GM18502 (cell line): ENCODE measurements at regions not wholly inside any gene's neighbourhood (a gene's known extent, or its start where the extent isn't known, plus 50 kb on each side); places are given as distances from the start of the nearest gene placed in this dataset.

ENCODE experiments used
- ATAC-seq: cut with Tn5 transposase; IDR thresholded peaks from one replicate; pipeline ENCODE4 v1.9.1; 2021; ENCODE audit warnings: mild to moderate bottlenecking; ENCODE audit not compliant: unreplicated experiment, poor library complexity

DNA sequence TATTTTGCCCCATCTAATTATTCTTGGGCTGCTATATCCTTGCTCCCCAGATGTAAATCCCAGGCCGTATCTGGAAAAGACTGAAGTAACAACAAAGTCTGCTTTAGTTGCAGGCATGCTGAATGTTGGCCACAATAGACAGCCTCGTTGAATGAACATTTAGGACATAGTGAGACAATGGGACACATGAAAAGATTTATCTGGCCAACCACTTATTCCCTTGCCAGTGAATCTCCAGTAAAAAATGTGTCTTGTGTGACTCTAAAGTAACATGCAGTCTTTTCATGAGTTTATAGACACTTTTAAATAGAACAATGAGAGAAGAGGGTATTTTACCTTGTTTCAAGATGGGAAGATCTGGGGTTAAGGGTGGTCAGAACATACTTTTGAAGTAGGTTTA, 60.2 kb upstream of the STXBP6 start:
- ATAC-seq: no peak

DNA sequence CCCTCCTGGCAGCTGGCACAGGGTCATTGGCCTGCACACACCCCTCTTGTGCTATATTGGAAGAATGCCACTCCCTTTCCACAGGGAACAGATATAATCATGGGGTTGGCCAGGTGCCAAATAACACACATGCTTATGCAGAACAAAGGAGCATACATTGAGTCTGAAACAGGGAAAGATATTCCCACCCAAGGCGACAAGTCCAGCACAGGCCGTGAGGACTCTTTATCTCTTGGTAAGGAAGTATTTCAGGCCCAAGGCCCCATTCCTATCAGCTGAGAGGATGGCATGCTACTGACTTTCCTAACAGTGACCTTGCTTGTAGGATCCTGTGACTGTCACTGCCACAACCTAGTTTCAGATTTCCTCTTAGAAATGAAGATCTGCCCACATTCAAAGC, 59.0 kb upstream of the STXBP6 start:
- ATAC-seq: no peak

DNA sequence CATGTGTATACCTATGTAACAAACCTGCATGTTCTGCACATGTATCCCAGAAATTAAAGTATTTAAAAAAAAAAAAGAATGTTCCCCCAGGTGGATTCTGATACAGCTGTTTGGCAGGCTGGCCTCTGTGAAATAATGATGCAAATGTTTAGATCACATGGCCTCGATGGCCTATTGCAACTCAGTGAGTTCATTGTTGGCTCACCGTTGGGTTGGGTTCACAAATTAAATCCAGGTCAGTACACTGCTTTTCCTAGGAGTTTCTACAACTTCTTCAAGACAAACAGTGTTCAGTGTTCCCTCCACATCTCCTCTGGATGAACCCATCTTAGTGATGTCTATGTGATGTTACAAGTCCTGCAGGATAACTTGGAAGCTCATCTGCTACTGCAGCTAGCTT, 58.3 kb upstream of the STXBP6 start:
- ATAC-seq: no peak

DNA sequence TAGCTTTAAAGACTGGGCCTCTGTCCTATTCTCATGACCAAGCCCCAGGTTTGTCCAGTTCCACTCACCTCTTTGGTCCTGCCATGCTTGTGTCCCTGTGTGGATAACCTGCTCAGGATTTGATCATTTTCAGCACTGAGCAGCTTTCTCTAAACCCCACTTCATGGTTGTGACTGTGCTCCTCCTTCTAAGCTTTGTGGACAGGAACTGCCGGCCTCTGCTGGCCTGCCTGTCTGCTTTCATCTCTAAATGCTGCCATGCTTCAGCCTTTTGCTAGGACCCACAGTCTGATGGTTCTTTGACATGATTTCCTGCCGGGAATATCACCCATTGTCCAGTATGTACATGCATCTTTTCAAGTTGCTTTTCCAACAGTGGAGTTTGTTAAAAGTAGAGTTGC, 53.9 kb upstream of the STXBP6 start:
- no peak for ATAC-seq

DNA sequence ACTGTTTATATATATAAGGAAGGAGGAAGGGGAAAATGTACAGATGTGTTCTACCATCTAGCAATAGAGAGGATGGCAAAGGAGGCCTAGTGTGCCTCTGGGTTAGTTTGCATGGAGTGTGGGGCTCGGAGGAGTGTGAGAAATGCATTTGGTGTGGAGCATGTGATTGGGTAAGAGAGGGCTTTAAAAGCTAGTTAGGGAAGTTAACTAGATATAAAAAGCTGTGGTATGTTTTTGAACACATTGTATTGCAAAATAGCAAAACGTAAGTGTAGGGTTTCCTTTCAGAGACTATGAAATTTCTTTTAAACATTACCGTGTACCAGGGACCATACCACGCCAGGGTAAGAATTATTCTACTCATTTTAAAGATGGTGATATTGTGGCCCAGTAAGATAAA, 53.3 kb upstream of the STXBP6 start:
- ATAC-seq: no peak

DNA sequence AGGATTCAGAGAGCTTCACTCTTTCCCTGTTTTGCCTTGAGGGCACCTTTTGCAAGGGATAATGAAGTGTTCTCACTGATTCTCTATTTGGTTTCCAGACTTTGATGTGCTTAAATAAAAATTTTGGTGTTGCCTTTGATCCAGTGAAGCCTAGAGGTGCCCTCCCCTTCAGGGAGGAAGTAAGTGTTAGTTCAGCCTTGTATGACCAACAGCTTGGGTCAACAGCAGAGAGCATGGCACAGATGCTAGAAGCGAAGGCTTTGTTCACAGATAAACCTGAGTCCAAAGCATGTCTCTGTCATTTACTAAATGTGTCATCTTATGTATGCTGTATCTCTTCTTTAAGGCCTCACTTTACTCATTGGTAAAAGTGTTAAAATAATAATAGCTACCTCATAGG, 52.8 kb upstream of the STXBP6 start:
- no peak for ATAC-seq

DNA sequence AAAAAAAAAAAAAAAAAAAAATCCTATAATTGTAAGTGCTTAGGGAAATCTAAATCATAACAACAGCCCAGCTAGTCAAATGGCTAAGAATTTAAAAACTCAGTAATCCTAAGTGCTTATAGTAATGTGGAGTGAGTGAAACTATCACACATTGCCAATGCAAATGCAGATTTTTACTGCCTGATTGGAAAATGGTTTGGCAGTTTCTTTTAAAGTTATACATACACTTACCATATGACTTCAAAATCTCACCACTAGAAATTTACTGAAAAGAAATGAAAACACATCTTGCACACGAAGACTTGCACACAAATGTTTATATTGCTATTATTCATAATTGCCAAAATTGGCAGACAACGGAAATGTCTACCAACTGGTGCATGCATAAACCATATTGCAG, 51.3 kb upstream of the STXBP6 start:
- no peak for ATAC-seq
